ENCODE measurements at regions not wholly inside any gene's neighbourhood (a gene's known extent, or its start where the extent isn't known, plus 50 kb on each side); places are given as distances from the start of the nearest gene placed in this dataset. TPM values are rescaled to one million over a fixed set of nuclear protein-coding genes. Genes with fewer than 3 reads are reported as not detected.
A peak's percentile ranks its signal among the peaks of the same experiment; 100 is the strongest.

GRCh38 chr2:225737556-225737955 is 338.0 kb downstream of the NYAP2 start:
- POLR2A ChIA-PET (ENCODE audit: partially characterized antibody) = no interaction called here
- H3K4me1 Mint-ChIP-seq = no peaks in the 10 kb centered on the region

DNA sequence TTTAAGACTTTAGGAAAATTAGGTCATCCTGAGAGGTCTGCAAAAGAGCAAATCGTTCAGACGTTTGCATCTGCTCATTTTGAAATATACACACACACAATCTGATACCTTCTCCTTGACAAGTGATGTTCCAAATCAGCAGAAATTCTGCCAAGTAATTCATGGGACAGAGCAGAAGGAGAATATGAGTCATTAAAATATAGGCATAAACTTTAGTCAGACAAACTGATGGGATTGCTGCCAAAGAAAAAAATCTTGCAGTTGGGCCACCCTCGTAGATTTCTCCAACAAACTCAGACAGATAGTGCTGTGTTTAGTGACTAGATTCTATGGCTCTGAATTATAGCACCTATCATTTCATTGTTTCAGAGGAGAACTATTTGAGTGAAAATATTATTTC is 336.3 kb downstream of the NYAP2 start:
- Mint-ChIP-seq H3K36me3 (no peaks in the 10 kb centered on the region), H3K27me3 (peaks cover 3 to 6% of the 10 kb centered on the region in 2 donors), H3K4me1 (no peaks in the 10 kb centered on the region), H3K4me3 (no peak overlapping the region), H3K27ac (no peak overlapping the region), H3K9me3 (peaks cover 0 to 2% (median 0%) of the 10 kb centered on the region in 8 donors)
- Histone ChIP-seq H3K4me3 (ENCODE audit: low read length in 2 of 2) (no peak overlapping the region), H3K9me3 (ENCODE audit: control insufficient read depth in 1 of 2, low read length in 2 of 2) (no peaks in the 10 kb centered on the region), H3K27ac (ENCODE audit: low read depth, low read length) (no peak overlapping the region), H3K36me3 (ENCODE audit: insufficient read depth, low read length) (no peaks in the 10 kb centered on the region), H3K4me1 (ENCODE audit: insufficient read depth, low read length) (no peaks in the 10 kb centered on the region), H3K27me3 (ENCODE audit: insufficient read depth, low read length) (no peaks in the 10 kb centered on the region)
- no peak for DNase-seq
- ChIA-PET POLR2A (ENCODE audit: partially characterized antibody) (no interaction called here), CTCF (ENCODE audit: partially characterized antibody) (no interaction called here)
- intact Hi-C loops (cut with micrococcal nuclease) = loop anchor here (1.0 kb wide), 1 partner anchor 31 kb away; no protein-coding TSS in a partner anchor

More at GRCh38 chr2:225737556-225737955, 338.0 kb downstream of the NYAP2 start:
- Mint-ChIP-seq H3K9me3 (peaks cover 0 to 2% (median 0%) of the 10 kb centered on the region in 8 donors), H3K27ac (no peak overlapping the region), H3K4me3 (no peak overlapping the region), H3K27me3 (peaks cover 0 to 3% of the 10 kb centered on the region in 2 donors), H3K36me3 (no peaks in the 10 kb centered on the region)
- CTCF ChIA-PET (ENCODE audit: partially characterized antibody) = no interaction called here
- intact Hi-C loops (cut with micrococcal nuclease) = no loop called here
- H3K27me3 ChIP-seq (ENCODE audit: insufficient read depth, low read length) = no peaks in the 10 kb centered on the region
- no peaks in the 10 kb centered on the region for H3K4me1 ChIP-seq (ENCODE audit: insufficient read depth, low read length)
- H3K27ac ChIP-seq (ENCODE audit: low read depth, low read length) = no peak overlapping the region
- no peak overlapping the region for H3K4me3 ChIP-seq (ENCODE audit: low read length in 2 of 2)
- no peaks in the 10 kb centered on the region for H3K9me3 ChIP-seq (ENCODE audit: control insufficient read depth in 1 of 2, low read length in 2 of 2)
- H3K36me3 ChIP-seq (ENCODE audit: insufficient read depth, low read length) = no peaks in the 10 kb centered on the region
- no peak for DNase-seq

GRCh38 chr2:225725726-225726125 is 326.2 kb downstream of the NYAP2 start:
- no peak overlapping the region for H3K4me3 ChIP-seq (ENCODE audit: low read length in 2 of 2)
- H3K27me3 ChIP-seq (ENCODE audit: insufficient read depth, low read length) = no peaks in the 10 kb centered on the region
- no peaks in the 10 kb centered on the region for H3K9me3 ChIP-seq (ENCODE audit: control insufficient read depth in 1 of 2, low read length in 2 of 2)
- DNase-seq = no peak
- Mint-ChIP-seq H3K36me3 (no peaks in the 10 kb centered on the region), H3K27ac (peak overlapping the region in 1 of 7 donors; percentile 9), H3K27me3 (peaks cover 1 to 2% of the 10 kb centered on the region in 2 donors), H3K9me3 (no peaks in the 10 kb centered on the region), H3K4me1 (no peaks in the 10 kb centered on the region), H3K4me3 (no peak overlapping the region)
- H3K27ac ChIP-seq (ENCODE audit: low read depth, low read length) = no peak overlapping the region
- no peaks in the 10 kb centered on the region for H3K36me3 ChIP-seq (ENCODE audit: insufficient read depth, low read length)
- ChIA-PET CTCF (ENCODE audit: partially characterized antibody) (no interaction called here), POLR2A (ENCODE audit: partially characterized antibody) (no interaction called here)
- intact Hi-C loops (cut with micrococcal nuclease) = no loop called here
- no peaks in the 10 kb centered on the region for H3K4me1 ChIP-seq (ENCODE audit: insufficient read depth, low read length)

Small RNA genes lying in the stretch of these regions (microRNA-seq; reads per million reads assigned to microRNA genes)
- gene MIR5702 (ENCODE audit: borderline microRNAs expressed, borderline number of aligned reads, borderline replicate concordance) = not detected
